HK-2 (cell line): ENCODE measurements at regions not wholly inside any gene's neighbourhood (a gene's known extent, or its start where the extent isn't known, plus 50 kb on each side); places are given as distances from the start of the nearest gene placed in this dataset.
"Not testable (repeated sequence)": the region's sequence is repeated elsewhere in the genome, so short reads cannot be mapped to it uniquely, and the experiment has no call there.

Experiments used
- DNase-seq: peaks from one replicate; pipeline ENCODE4 v3.0.0-alpha.2; 2018; ENCODE audit not compliant: unreplicated experiment

DNA sequence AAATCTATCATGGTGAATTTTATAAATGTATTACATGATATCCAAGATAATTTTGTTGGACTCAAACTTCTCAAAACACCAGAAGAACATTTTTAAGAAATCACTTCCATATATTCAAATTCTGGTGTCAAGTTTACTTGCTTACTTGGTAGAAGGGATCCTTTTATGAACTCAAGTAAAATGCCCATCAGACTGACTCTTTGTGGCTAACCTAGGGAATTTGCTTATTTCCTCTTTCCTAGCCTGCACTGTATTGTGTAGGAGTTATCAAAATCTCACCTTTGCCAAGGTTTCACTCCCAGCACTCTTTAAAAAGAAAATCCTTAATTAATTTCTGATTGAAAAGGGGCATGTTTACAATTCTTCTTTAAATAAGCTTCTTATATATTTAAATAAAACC, 196.5 kb downstream of the DUSP6 start:
- DNase-seq, result no peak

DNA sequence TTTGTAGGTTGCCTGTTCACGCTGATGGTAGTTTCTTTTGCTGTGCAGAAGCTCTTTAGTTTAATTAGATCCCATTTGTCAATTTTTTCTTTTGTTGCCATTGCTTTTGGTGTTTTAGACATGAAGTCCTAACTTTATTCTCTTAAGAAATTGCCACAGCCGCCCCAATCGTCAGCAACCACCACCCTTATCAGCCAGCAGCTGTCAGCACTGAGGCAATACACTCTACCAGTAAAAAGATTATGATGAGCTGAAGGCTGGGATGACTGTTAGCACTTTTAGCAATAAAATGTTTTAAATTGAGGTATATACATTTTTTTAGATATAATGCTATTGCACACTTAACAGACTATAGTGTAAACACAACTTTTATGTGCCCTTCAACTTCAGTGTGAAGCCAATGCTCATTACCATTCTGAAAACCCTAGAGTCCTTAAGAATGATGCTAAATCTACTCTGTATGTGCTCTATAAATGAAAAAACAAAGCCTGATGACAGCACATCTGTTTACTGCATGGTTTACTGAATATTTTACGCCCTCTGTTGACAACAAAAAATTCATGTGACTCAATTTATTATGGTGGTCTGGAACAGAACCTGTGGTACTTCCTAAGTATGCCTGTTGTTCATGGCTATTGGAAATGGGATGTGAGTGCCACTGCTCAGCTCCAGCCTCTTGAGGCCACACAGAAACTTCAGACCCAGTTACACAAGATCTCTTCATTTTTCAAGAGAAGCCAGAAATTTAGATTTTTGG, 197.4 kb downstream of the DUSP6 start:
- DNase-seq, result no peak

DNA sequence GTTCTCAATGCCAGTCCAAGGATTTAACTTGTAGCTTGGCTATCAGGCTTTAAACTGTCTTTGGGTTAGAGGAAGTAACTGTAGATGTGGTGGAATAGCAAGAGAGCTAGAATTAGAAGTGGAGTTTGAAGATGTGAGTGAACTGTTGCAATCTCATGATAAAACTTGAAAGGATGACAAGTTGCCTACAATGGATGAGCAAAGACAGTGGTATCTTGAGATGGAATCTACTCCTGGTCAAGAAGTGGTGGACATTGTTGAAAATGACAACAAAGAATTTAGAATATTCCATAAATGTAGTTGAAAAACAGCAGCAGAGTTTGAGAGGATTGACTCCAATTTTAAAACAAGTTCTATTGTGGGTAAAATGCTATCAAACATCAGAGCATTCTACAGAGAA, 199.0 kb downstream of the DUSP6 start:
- DNase-seq, result no peak

DNA sequence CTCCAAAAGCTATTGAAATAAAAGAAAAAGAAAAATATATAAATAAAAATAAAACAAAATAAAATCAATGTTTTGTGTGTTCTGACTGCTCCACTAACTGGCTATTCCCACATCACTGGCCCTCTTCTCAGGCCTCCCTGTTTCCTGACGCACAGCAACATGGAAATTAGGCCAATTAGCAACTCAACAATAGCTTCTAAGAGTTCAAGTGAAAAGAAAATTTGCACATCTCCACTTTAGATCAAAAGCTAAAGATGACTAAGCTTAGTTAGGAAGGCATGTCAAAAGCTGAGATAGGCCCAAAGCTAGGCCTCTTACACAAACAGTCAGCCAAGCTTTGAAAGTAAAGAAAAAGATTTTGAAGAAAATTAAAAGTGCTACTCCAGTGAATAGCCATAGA, 200.8 kb downstream of the DUSP6 start:
- no peak for DNase-seq

DNA sequence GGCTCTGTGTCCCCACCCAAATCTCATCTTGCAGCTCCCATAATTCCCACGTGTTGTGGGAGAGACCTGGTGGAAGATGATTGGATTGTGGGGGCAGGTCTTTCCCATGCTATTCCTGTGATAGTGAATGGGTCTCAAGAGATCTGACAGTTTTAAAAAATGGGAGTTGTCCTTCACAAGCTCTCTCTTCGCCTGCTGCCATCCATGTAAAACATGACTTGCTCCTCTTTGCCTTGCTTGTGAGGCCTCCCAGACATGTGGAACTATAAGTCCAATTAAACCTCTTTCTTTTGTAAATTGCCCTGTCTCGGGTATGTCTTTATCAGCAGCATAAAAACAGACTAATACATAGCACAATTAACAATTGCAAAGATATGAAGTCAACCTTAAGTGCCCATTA, 201.5 kb downstream of the DUSP6 start:
- not testable (repeated sequence) for DNase-seq

DNA sequence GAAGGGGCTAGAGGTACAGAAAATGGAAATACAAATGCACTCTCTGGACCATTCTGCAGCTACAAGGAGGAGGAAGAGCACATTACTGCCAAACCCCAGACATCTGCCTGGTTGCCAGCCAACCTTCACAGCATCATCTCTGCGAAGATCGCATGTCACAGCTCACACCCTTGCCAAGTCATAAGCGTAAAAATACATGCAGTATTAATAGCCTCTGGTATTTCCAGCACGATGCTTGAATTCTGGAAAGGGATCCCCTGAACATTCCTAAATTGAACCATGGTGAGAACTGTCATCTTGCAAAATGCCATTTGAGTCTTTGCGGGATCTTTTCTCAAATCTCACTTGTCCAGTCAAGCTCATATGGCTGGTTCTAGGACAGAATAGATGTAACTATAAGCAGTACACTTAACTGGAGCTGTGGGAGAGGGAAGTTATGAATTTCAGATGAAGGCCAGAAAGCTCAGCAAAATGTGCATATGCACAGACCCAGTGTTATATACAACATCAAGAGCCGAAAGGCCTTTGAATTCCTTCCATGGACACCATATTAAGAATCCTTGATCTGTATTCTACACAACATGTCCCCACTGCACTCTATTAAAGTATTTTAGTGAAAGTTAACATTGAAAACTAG, 211.6 kb downstream of the DUSP6 start:
- no peak for DNase-seq

DNA sequence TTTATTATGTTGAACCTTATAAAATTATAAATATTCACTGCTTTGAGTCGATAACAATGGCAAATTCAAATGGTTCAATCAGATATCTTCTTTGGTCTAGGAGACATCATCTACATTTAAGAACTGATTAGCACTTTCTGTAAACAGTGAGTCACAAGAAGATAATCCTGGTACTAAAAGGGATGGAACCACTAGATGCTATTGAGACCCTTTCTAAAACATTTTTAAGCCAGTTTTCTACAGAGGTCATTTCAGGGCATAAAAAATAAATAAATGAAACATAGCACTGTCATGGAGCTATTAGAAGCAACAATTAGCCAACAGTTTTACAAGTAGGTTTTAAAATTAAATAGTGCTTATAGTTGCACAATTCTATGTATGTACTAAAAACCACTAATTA, 212.2 kb downstream of the DUSP6 start:
- no peak for DNase-seq

DNA sequence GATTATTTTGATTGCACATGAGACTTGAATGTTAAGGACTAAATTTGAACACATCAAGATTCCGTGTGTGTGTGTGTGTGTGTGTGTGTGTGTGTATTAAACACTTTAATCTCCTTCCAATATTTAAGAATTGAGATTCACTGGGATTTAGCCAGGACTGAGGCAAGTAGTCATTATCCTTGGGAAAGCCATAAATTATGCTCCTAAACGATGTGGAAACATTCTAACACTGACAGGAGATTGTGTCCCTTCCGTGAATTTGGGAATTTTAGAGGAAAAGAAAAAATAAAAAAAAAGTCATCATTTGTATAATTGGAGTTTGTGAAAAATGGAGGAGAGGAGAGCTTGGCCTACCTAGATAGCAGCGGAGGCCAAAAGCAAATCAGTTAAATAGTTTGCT, 212.9 kb downstream of the DUSP6 start:
- no peak for DNase-seq

DNA sequence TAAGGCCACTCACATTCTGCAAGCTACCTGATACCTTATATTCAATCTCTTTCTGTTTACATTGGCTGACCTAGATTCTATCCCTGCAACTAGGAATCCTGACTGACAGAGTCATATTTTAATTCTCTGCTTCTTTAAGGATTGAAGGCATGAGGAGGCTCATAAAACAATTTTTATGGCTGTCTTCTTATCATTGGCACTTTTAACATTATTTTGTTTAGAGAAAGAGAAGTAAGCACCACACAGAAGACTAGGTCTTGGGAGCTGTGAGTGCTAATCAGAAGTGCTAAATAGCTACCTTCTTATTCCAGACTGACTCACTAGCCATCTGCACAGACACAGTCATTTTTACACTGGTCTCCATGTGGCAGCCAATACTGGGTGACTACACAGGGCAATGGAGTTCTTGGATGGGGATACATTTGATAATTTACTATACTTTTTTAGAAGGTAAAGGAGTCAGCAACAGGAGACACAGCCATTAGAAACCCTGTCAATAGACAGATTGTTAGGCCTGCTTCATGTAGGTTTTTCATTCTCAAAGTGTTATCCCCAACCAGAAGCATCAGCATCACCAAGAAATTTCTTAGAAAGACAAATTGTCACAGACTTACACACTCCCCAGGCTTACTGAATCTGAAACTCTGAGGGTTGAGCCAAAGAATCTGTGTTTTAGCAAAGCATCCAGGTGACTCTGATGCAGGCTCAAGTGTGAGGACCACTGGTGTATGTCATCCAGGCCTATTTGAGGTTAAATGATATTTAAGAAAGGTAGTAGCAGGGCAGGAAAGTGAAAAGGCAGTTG, 214.1 kb downstream of the DUSP6 start:
- no peak for DNase-seq

DNA sequence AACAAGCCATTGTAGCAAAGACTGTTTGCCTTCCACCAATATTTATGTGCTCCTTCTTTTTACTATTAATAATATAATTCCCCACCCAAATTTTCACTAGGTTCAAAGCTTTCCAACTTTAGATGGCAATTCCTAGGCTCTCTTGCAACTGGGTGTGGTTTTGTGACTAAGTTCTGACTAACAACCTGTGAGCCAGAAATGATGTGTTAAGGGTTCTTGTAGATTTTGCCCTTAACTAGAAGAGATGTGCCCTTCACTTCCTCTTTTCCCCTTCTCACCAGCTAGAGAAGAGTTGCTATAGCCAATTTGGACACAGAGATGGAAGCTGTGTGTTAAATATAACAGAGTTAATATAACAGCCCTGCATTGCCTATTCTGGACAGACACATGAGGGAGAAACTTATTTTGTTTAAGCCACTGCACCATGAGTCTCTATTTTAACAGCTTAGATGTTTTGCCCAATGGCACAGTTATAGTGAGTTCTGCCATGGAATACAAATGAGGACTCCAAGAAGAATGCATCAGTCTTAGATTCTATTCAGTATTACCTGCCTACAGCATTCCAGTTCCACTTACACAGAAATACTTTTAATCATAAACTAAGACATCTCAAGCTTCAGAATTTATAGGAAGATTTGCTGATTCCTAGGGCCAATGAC, 216.2 kb downstream of the DUSP6 start:
- no peak for DNase-seq

DNA sequence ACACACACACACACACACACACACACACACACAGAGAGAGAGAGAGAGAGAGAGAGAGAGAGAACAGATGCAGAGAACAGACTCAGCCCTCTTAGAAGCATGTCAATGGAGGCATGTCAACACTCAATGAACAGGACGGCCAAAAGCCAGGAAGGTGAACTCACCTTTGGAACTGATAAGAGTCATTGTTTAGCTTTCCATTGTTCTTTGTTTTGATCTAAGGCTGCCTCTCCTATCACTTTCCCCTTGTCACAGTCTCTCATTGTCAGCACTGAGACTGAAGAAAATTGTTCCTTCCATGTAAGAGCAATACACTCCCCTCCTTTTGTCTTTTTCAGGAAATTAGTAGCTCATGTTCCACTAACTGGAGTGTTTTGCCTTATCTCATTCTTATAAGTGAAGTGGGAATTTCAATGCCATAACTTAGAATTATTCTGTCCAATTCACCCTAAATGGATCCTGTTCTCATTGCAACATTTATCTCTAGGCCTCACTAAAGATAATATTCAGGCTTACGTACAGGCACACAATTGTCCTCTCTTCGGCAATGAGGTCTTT, 218.0 kb downstream of the DUSP6 start:
- no peak for DNase-seq

DNA sequence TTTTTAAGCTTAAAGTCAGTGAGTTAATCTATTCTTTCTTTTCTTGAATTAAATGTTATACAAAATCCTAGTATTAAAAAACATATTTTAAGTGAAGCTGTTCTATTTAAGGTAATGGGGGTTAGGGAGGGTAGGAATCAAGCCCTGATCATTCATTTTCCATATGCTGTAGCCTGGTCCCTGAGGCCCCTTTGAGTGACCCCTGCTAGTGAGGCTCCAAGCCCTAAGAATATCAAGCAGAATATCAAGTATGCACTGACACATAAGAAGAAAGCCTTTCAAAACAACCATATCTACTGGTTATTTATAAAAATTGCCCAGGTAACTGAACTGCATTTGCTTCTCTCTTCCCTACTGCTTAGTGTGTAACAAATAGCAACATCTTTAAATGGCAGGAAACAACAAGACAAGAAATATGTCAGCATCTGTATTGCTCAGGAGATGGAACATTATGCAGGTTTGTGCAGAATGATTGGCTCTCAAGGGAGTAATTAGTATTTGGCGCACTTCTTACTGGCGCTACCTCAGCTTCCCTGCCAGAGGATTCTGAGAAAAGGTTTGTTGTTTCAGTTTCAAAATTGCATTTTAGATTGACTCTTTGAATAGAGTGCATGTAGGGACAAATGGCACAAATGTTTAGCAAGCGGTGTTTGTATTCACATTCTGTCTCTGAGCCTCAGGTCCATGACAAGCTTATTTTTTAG, 223.0 kb downstream of the DUSP6 start:
- no peak for DNase-seq

DNA sequence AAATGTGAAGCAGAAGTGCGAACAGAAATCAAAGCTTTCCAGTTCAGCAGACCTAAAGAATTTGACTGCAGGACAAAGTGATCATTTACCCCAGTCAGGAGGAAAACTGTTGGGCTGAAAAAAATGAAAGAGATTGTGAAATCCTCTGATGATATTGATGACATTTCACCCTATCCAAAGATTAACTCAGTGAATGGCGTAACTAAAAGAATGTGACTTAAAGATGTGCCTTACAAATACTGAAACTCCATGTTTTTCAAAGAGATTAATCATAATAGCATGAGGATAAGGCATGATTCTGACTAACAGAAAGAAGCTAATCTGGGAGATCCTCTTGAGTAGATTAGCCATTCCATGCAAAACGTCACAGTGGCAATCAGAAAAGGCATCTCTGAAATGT, 225.6 kb downstream of the DUSP6 start:
- no peak for DNase-seq

DNA sequence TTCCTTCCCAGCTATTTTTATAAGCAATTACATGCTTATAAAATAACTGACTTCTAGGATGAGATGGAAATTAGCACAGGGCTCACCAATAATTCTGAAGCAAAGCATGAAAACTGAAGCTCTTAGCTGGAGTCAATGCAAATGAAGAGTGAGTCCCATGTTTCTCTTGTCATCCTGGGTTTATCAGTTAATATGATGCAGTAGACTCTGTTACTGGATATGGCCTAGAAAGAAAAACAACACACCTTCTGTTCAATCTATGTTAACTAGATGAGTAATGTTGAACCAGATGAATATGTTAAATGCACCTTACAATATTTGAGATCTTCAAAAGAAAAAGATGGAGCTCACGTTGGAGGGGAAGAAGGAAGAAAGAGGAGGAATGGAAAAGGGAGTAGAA, 229.4 kb downstream of the DUSP6 start:
- DNase-seq, result no peak

DNA sequence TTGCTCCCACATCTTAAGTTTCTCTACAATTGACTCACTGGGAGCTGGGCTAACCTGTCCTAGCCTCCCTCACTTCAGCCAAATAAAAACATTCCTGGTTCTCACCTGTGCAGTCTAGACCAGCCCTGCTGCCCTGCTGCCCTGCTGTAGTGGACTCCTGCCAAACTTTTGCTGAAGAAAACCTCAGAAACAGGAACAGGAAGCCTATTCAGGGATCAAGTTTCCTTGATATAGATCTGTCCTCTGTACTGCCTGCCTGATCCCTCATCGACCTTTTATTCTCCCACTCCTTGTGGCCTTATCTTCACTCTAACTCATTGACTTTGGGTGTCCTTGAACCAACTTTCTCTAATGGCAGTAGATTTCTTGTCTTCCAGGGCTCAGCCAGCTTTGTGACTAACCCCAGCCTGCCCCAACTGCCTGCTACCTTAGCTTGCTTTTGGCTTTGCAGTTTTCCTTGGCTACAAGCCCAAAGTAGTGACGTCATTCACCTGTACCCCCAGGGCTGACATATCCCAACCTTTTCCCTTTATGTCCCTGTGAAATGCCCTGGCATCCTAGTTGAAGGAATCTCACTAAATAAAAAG, 234.8 kb downstream of the DUSP6 start:
- DNase-seq, result peak; percentile 2

DNA sequence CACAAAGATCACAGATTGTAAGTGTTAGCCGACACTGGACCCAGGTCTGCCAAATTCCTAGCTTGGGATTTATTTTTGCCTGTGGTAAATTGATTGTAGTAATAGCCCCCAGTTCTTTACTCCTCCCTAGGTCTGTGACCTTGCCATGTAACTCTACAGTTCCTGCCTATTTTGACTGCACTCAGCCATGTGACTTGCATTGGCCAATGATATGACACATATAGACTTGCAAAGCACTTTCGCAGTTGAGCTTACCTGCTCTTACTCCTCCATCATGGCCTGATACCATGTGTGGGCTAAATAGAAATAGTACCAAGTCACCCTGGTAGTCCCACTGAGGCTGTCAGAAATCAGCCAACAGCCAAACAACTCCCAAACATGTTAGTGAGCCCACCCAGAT, 240.3 kb downstream of the DUSP6 start:
- DNase-seq, result no peak

DNA sequence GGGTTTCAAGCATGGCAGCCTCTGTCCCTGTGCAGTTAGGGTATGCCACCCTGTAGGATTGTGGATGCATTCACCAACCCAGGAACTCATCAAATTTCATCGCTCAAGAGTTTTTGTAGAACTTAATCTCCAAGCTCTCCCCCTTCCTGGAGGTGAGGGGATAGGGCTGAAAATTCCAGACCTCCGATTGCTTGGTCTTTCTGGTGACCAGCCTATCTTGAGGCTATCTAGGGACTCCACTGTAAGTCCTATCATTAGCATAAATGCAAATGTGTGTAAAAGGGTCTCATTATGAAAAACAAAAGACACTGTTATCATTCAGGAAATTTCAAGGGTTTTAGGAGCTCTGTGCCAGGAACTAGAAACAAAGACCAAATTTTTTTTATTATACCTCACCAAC, 244.0 kb downstream of the DUSP6 start:
- no peak for DNase-seq

DNA sequence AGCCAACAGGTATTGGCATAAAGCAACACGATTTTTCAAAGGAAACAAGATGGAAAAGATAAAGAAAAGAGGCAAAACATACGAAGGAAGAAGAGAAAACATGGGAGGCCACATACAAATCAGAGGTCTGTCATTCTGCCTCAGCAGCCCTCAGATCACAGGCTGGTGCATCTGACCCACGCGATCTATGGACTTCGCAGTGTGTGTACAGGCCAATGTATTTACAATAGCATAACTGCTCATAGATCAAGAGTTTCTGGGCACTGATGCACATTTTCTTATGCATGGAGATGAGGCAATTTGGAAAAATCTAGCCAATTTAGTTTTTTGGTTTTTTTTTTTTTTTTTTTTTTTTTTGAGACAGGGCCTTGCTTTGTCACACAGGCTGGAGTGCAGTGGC, 245.4 kb downstream of the DUSP6 start:
- no peak for DNase-seq

DNA sequence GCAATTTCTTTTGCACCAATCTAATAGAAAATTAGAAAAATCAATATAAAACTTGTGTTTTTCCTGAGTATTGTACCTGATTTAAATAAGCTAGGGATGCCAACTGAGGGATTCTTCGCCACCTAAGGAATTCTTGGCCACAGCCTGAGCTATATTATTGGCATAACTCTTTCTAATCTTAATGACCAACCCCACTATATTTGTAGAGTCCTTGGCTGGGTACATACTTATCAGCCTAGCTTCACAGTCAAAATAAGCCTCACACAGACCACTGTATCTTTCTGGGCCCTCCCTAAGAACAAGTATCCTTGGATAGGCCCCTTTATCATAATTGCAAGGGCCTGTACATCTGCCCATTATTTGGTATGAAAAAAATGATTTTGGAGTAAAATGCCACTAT, 247.1 kb downstream of the DUSP6 start:
- no peak for DNase-seq

DNA sequence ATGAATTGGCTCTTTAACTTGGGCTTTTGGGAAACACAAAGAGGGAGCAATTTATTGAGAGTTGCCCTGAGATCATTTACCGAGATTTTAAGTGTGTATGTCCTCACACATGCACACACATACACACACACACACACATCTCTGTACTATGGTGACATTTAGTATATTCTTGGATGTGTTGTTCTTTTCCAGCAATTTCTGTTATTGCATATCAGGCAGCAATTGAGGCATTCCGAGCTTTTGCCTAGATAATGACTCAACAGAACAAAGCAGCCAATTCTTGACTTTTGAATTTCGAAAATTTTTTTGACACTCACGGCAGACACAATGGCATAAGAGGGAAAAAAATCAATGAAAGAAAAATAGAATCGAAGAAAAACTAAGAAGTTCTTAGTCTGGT, 248.5 kb downstream of the DUSP6 start:
- no peak for DNase-seq

DNA sequence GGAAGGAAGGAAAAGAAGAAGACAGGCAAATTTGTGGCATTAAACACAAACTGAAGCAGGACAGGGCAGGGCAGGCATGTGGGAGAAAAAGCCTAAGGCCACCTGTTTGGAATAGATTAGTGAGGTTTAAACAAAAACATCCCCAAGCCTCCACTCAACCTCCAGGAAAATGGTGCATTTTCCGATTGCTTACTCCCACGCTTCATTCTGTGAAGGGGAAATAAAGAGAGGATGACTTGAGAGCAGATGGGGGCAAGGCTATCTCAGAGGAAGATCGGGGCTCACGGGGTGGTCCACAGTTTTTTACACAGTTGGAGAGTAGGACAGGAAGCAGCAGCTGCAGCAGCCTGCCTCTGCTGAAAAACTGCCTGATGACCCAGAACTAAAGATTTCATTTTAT, 250.9 kb downstream of the DUSP6 start:
- no peak for DNase-seq
